D721Med (cell line): ENCODE measurements at regions not wholly inside any gene's neighbourhood (a gene's known extent, or its start where the extent isn't known, plus 50 kb on each side); places are given as distances from the start of the nearest gene placed in this dataset.

ENCODE experiments used
- DNase-seq: peaks from one replicate; pipeline ENCODE4 v3.0.0; 2011; ENCODE audit warnings: low spot score; ENCODE audit not compliant: insufficient read length
- FAIRE-seq: peaks from 2 replicates; lab custom pipeline; 2011; peaks lifted over from hg19 to GRCh38; lab: Jason Lieb, UNC
- CTCF ChIP-seq: IDR thresholded peaks from 2 replicates; pipeline ENCODE4 v1.5.1; 2012; ENCODE audit warnings: mild to moderate bottlenecking, control low read depth; ENCODE audit not compliant: insufficient read depth; ENCODE audit errors: missing control alignments

GRCh38 chr3:145882436-145882835 lies 278.5 kb downstream of the PLOD2 start:
- DNase-seq: no peak
- FAIRE-seq: no peak
- TF ChIP-seq CTCF: no peak

GRCh38 chr3:145889730-145890129 lies 271.3 kb downstream of the PLOD2 start:
- no peak for FAIRE-seq
- TF ChIP-seq CTCF: no peak
- DNase-seq: no peak

- TF ChIP-seq CTCF: no peak
- FAIRE-seq: no peak
- DNase-seq: no peak
These were observed 268.1 kb downstream of the PLOD2 start for GRCh38 chr3:145892869-145893268.

GRCh38 chr3:145893331-145893730 lies 267.7 kb downstream of the PLOD2 start:
- no peak for FAIRE-seq
- no peak for DNase-seq
- TF ChIP-seq CTCF: no peak

GRCh38 chr3:145898487-145898886 lies 262.5 kb downstream of the PLOD2 start:
- DNase-seq: no peak
- no peak for FAIRE-seq
- no peak for TF ChIP-seq CTCF

- FAIRE-seq (no peak), DNase-seq (no peak)
- no peak for TF ChIP-seq CTCF
These were observed 261.7 kb downstream of the PLOD2 start for GRCh38 chr3:145899241-145899640.

GRCh38 chr3:145900056-145900829 lies 260.7 kb downstream of the PLOD2 start:
- FAIRE-seq (no peak), DNase-seq (no peak)
- no peak for TF ChIP-seq CTCF
